ELR (cell line): ENCODE measurements at regions not wholly inside any gene's neighbourhood (a gene's known extent, or its start where the extent isn't known, plus 50 kb on each side); places are given as distances from the start of the nearest gene placed in this dataset.

Experiments used
- DNase-seq: peaks from one replicate; pipeline ENCODE4 v3.0.0-alpha.2; 2015; ENCODE audit warnings: low read depth

GRCh38 chr14:79961197-79961596 lies 250.1 kb downstream of the DIO2 start:
- no peak for DNase-seq

GRCh38 chr14:79960288-79960687 lies 251.0 kb downstream of the DIO2 start:
- no peak for DNase-seq

GRCh38 chr14:79951572-79951971 lies 259.7 kb downstream of the DIO2 start:
- DNase-seq, result no peak

- DNase-seq, result no peak
Observed at GRCh38 chr14:79949906-79950305, 261.4 kb downstream of the DIO2 start.

GRCh38 chr14:79947440-79948054 lies 263.8 kb downstream of the DIO2 start:
- DNase-seq, result no peak

- DNase-seq, result no peak
Observed at GRCh38 chr14:79939235-79939634, 272.1 kb downstream of the DIO2 start.

- no peak for DNase-seq
Observed at GRCh38 chr14:79938185-79938584, 273.1 kb downstream of the DIO2 start.

- no peak for DNase-seq
Observed at GRCh38 chr14:79937433-79937832, 273.9 kb downstream of the DIO2 start.

GRCh38 chr14:79924551-79924950 lies 286.8 kb downstream of the DIO2 start:
- DNase-seq, result no peak

GRCh38 chr14:79920180-79920692 lies 291.1 kb downstream of the DIO2 start:
- no peak for DNase-seq
